SKM-1 treated with dmso at 0.1 percent for 144 hours (cell line): ENCODE measurements at regions not wholly inside any gene's neighbourhood (a gene's known extent, or its start where the extent isn't known, plus 50 kb on each side); places are given as distances from the start of the nearest gene placed in this dataset.

ENCODE experiments used
- DNase-seq: peaks from one replicate; lab custom pipeline; 2025; ENCODE audit not compliant: unreplicated experiment; lab: John Stamatoyannopoulos, UW

DNA sequence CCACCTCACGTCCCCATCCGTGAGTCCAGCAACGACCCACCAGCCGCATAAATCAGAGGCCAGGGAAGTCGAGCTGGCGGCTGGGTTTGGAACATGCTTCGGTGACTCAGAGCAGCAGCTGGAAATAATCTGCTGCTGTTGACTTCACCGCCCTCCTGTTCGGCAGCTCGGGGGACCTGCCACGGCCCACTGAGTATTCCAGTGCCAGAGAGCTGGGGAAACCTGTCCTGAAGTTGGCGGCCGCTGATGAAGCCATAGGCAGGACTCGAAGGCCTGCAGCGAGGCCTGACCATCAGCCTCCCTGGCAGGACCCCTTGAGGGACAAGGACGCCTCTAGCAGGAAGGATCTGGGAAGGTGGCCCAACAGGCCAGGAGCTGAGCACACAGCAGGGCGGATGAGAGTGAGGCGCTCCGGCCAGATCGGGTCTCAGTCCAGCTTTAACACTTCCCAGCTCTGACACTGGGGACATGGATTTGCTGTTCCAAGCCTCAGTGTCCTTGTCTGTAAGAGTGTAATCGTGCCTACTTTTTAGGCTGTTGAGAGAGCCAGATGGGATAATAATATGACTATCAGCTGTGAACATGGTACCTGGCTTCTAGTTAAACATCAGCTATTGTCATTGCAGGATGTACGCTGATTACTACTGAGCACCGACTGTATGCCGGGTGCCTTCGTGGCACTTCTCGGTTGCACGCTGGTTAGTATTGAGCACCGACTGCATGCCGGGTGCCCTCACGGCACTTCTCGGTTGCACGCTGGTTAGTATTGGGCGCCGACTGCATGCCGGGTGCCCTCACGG lies 50.4 kb upstream of the CIBAR2 start:
- no peak for DNase-seq

DNA sequence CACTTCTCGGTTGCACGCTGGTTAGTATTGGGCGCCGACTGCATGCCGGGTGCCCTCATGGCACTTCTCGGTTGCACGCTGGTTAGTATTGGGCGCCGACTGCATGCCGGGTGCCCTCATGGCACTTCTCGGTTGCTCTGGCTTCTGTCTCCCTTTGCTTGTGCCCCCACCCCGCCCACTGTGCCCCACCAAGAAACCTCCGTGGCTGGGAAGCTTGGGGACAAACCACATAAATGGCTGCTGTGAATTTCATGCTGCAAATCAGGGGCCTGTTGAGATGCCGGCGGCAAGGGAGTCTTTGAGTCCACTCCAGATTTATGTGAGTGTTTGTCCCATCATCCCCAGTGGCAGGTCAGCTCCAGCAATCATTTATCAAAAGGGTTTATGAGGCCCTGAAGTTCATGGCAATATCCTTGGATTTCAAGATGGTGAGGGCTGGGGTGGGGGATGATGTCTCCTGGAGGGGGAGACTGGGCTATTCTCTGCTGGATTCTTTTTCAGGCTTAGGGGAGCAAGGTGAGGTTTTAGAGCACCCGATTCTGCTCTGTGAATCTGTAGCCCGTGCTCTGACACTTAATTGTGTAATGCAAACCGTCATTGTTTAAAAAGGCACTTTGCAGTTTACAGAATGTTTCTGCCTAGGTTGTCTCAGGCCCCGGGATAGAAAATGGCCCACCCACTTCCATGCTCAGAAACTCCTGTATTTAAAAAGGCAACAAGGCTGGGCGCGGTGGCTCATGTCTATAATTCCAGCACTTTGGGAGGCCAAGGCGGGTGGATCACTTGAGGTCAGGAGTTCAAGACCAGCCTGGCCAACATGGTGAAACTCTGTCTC lies 51.2 kb upstream of the CIBAR2 start:
- DNase-seq, result no peak

DNA sequence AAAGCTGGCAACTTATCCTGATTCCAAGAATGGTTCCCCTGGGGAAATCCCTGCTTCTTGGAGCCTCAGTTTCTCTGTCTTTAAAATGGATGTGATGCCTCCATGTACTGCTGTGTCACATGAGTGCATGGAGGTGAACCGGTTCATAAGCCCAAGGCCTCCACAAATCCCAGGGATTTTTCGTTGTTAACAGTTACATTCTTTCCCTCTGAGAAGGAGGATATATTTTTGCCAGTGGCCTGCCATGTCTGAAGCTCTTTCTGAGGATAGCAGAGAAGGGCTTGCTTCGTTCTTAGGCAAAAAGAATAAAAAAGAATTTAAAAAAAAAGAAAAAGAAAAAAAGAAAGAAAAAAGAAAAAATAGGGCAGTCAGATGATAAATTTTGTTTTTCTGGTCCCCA lies 52.2 kb upstream of the CIBAR2 start:
- DNase-seq, result no peak

DNA sequence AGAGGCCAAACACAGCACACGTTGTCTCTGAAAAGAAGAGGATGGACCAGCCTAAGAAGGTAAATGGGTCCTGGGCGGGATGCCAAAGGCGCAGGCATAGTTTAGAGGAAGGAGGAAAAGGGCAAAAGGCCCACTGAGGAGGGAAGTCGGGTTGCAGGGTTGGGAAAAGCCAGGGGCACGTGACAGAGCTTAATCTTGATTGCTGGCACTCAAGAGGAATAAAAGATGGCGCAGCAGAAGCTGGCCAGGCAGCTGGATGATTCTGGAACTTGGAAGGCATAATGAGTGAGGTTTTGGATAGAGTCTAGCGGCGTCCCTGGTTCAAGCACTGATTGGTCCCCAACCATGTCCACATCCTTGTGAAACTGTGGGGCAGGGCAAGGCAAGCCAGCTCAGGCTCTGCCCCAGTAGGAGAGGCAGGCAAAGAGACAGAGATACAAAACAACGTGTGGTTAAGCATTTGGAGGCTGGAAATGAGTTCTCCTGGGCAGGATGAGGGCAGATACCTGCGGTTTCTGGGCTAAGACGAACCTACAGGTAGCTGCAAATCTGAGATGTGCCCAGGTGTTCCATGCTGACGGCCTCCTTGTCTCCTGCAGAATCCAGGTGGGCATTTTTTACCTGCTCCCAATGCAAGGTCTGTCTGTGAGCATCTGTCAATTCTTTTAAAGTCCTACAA lies 52.7 kb upstream of the CIBAR2 start:
- DNase-seq, result no peak

DNA sequence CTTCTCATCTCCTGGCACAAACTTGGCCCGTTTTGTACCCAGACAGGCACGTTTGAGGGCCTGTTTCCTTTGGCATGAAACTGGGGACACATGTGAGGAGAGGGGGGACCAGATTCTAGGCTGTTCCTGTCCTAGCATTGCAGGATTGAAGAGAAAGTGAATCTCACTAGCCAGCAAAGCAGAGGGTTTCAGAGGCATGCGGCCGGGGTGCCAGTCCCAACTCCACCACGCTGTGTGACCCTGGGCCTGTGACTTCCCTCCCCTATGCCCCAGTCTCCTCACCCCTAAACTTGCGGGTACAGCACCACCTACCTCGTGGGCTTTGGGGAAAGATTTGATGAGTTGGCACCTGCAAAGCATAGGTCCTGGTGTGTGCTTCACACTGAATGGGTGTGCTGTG lies 53.5 kb upstream of the CIBAR2 start:
- no peak for DNase-seq

DNA sequence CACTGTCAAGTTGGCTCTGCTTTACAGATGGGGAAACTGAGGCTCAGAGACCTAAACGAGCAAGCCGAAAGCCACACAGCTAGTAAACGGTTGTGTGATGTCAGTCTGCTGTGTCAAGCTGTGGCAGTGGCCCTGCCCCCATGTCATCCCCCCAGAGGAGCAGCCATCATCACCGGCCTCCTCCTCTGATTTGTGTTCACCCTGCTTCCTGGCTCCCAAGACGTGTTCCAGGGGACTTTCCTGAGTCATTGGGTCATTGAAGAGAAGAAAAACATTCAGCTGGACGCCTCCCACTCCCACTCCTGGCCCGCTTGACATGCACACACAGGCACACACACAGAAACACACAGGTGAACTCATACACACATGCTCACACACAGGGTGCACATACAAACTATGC lies 54.0 kb upstream of the CIBAR2 start:
- no peak for DNase-seq

DNA sequence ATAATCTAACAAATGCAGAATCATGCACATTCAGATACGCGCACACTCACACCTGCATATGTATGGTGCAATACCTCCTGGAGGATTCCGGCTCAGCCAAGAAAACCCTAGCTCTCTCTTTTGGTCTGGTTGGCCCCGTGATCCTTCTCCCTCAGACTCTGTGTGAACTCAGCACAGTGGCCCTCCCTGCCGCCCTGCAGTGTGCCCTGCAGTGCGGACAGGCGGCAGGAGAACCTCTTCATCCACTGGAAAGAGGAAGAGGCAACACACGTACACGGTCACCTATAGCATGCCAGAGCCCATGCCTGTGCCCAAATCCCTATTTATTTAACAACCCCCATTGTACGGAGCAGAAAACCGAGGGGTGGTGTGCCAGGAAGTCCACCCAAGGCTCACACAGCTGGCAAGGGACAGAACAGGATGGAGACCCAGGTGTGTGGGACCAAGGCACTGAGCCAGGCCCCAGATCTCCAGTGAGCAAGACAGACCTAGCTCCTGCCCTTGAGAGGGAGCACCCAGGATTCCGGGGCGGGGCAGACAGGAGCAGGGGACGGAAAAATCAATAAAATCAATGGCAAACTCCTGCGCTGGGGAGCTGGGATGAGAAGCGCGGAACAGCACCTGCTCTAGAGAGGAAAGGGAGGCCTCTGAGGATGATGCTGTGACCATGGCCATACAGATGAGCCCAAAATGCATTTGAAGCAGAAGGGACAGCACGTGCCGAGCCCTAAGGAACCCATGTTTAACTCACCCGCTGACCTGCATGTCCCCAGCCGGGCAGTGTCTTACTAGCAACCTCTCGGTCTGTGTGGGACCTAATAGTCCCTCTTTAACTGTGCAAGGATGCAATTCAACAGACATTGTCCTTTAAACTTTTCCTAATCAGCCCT lies 54.7 kb upstream of the CIBAR2 start:
- no peak for DNase-seq

DNA sequence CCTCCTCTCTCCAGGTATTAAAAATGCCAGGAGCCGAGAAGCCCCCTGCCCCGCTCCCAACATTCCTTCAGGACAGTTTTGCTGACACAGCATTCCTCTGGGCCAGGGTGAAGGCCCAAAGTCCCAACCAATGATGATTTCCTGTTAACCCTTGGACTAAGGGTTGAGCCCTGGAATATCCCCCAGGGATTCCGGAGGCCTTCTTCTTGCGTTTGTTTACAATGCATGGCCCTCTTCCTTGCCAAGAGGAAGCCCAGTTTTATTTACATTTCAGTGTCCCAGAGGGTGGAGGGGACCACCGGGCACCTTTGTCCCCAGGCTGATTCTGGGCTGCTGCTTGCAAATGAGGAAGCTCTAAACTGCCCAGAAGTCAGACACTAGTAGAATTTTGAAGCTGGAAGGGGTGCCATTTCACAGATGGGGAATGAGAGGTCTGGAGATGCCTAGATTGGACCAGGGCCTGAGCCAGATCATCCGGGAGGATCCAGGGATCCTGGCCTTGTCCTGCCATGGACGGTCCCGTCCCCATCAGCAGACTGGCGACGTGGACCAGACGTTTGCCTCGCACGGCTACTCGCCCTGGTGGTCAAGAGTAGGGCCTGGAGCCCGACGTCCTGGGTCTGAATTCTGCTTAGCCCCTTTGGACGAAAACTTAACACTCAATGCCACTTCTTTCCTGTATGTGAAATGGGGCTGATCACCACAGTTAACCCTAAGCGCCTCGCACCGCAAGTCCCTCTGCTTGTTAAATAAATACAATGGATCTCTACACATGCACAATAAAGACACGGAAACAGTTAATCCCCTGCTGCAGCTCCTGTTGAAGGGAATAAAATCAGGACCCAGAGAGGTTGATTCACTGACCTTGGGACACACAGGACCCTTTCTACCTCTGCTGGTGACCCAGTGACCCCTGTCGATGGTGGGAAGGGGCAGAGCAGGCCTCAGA lies 55.6 kb upstream of the CIBAR2 start:
- DNase-seq, result no peak

DNA sequence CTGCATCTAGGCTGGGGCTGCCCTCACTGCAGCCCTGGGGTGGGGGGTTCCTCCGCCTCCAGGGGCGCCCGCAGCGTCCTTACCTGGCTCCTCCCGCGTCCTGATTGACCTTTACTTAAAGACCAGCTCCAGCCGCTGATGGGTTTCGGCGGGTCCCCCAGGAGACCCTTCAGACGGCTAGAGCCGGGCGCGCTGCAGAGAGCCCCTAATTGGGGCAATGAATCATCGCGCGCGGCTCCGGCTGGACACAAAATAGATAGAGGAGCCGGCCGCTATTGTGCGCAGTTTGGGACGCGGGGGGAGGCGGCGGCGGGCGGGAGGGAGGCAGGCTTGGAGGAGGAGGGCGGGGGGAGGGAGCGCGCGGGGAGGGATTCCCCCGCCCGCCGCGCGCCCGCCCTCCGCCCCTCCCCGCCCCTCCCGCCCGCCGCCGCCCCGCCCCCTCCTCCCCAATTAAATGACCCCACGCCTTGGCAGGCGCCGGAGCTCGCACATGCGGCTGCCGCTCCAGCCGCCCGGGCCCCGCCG lies 56.5 kb upstream of the CIBAR2 start:
- no peak for DNase-seq

DNA sequence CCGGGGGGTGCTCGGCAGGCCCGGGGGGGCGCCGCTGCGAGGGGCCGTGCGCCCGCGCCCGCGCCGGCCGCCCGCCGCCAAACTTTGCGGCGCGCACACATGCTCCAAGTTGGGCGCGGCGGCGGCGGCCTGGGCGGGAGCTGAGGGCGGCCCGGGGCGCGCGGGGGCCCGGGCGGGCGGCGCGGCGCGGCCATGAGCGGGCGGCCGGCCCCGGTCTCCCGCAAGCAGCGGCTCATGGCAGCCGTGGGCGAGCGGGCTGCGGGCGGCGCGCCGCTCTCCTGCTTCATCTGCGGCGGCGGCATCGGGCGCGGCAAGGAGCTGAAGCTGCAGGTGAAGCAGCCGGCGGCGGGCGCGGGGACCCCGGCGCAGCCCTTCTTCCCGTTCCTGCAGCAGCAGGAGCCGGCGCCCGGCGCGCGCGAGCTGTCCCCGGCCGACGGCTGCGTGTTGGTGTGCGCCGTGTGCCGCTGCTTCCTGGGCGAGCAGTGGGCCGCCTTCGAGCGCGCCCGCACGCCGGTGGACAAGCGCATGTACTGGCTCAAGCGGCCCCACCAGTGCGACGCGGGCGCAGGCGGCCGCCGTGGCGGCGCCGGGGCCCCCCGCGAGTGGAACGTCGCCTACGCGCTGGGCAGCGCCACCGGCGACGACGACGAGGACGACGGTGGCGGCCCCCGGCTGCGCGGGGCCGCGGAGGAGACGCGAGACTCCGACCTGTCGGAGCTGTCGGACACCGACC lies 57.2 kb upstream of the CIBAR2 start:
- no peak for DNase-seq

DNA sequence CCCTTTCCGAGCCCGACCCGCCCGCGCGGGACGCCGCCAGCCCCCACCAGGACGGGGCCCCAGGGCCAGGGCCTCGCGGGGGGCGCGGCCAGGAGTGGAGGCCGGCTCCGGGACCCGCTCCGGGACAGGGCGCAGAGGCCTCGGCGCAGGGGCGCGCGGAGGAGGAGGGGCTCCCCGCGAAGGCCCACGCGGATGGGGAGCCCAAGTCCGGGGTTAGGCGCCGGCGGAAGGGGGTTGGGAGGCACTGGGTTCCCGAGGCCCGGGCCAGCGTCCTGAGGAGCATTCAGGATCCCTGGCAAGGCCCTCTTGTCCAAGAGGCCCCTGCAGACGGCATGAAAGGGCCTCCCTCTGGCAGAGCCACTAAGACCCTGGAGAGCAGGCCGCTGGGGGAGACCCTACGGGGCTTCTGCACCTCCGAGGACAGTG lies 57.8 kb upstream of the CIBAR2 start:
- DNase-seq, result no peak

DNA sequence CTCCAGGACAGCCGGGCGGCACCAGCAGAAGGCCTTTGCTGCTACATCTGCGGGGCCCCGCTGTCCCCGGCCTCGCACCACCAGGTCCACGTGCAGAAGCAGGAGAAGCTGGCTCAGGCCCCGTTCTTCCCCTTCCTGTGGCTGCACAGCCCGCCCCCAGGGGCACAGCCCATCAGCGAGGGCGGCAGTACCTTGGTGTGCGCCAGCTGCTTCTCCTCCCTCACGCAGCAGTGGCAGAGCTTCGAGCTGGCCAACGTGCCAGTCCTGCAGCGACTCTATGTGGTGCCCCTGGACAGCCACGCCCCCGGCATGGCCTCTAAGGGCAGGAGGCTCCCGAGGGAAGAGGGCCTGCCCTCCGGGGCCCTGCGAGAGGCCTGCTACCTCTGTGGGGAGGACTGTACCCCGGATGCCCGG lies 58.3 kb upstream of the CIBAR2 start:
- no peak for DNase-seq

DNA sequence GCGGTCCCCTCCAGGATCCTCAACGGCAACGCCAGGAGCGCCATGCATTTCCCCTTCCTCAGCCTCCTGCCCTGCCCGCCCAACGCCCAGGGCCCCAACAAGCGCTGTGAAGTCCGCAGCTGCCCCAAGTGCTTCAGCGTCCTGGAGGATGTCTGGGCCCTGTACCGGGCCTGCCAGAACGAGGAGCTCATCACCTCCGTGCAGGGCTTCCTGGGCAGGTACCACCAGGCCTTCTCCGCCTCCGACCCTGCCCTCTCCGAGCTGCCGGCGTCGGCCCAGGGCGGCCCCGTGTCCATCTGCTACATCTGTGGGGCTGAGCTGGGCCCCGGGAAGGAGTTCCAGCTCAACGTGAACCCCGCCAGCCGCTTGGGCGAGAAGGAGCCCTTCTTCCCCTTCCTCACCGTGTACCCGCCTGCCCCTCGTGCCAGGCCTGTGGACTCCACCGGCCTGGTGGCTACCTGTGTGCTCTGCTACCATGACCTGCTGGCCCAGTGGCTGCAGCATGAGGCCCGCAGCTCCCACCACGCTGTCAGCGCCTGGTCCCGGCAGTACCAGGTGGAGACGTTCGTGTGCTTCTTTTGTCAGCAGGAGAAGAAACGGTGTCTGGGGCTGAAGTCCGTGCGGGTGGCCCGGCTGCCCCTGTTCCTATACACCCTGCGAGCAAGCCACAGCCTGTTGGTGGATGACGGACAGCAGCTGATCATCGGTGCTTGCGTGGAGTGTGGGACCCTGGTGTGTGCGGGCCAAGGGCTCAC lies 58.9 kb upstream of the CIBAR2 start:
- DNase-seq, result no peak

DNA sequence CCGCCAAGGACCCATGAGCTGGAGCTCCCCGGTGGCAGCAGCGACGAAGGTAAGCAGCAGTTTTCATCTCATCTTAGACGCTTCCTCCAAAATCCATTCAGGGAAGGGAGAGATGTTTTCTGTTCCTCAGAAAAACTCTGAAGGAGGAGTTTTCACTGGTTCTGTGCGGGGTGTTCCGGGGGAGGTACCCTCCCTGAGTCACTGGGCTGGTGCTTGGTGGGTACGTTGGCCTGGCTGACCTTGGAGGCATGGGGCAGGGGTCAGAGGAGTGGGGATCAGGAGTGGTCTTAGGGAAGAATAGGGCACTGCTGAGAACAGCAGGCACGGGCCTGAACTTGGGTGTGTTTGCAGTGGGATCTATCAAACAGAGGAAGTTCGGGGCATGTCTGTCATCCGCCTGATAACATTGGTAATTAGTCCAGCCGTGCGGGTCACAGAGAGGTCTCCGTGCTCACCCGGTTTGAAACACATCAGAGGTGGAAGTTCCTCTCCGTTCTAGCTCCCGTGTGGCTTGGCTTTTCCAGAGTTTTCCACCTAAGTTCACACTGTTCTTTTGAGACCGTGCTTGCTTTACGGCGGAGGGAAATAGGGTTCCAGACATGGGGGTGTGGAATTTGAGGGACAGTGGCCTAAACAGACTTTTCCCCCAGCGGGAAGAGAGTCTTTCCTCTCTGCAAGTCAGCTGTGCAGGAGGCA lies 59.6 kb upstream of the CIBAR2 start:
- DNase-seq, result no peak

DNA sequence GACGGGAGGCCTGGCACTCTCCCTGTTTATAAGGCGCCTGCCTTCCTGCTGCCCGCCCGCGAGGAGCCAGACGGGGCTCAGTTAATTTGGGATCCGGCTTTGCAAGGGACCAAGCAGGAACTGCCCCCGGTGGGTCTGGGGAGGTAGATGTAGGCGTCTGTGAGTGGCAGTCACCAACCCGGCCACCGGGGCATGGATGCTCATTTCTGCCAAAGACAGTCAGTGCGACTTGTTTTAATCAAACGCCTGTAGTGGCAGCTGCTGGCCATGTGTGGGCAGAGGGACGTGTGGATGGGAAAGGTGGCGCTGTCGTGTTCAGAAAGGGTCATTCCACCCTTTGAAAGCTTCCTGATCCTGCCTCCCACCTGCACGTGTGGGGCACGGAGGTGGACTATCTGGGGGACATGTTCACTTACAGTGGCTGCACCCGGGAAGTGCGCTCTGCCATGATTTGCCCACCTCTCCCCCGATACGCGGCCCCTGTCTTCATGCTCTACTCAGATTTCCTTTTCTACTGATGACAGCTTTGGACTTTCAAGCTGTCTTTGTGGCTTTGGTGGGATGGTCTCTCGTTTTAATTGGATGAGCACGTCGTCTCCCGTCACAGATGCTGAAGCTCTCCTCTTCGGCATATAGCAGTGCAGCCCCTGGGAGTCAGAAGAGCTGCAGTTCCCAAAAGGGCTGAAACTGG lies 60.3 kb upstream of the CIBAR2 start:
- no peak for DNase-seq

DNA sequence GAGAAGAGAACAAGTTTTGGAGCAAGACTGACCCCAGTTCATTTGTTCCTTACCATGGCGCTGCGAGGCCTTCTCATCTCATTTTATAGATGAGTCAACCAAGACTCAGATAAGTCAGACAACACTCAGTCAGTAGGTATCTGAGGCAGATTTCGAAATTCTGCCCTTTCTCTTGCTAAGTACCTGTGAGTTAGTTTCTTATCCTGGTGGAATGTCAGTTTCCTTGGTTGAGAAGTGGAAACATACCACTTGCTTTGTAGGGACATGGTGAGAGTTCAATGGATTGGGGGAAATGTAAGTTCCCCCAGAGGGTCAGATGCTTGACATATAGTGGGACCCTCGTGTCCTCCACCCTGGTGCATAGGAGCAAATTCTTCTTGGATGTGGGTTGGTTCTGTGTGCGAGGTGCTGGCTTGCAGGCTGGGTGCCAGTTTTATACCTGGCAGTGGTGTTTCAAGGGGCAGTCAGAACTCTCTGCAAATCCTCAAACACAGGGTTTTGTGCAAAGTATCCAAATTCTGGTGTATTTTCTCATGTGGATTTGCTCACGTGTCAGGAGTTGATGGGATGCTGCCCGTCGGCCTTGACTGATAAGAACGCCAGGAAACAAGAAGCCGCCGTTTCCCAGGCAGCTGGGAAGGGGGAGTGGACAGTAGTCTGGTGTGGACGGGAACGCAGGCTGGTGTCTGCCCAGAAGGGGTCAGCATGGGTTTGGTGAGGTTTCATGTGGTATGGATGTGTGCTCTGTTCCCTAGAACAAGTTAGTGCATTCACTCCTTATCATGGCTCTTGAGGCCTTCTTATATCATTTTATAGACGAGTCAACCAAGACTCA lies 61.1 kb upstream of the CIBAR2 start:
- DNase-seq, result no peak
